ENCODE measurements at regions not wholly inside any gene's neighbourhood (a gene's known extent, or its start where the extent isn't known, plus 50 kb on each side); places are given as distances from the start of the nearest gene placed in this dataset.

- Histone ChIP-seq H3K27ac (ENCODE audit: low read depth in 2 of 2, low read length in 2 of 2) (no peak overlapping the region), H3K4me1 (ENCODE audit: control insufficient read depth in 2 of 2, insufficient read depth in 2 of 2, low read length in 2 of 2) (no peaks in the 10 kb centered on the region), H3K36me3 (ENCODE audit: control insufficient read depth in 2 of 2, insufficient read depth in 2 of 2, low read length in 2 of 2) (no peaks in the 10 kb centered on the region), H3K9me3 (ENCODE audit: control insufficient read depth in 2 of 2, low read length in 2 of 2) (no peaks in the 10 kb centered on the region), H3K9ac (ENCODE audit: low read depth in 1 of 2, low read length in 2 of 2) (no peak overlapping the region), H3K27me3 (ENCODE audit: control insufficient read depth in 2 of 2, insufficient read depth in 2 of 2, low read length in 2 of 2) (no peaks in the 10 kb centered on the region), H3K4me3 (ENCODE audit: low read length in 2 of 2) (no peak overlapping the region)
These were observed 351.1 kb downstream of the SOX11 start for GRCh38 chr2:6043238-6043637.

- no peaks in the 10 kb centered on the region for H3K27me3 ChIP-seq (ENCODE audit: control insufficient read depth in 2 of 2, insufficient read depth in 2 of 2, low read length in 2 of 2)
- H3K9ac ChIP-seq (ENCODE audit: low read depth in 1 of 2, low read length in 2 of 2), result no peak overlapping the region
- H3K36me3 ChIP-seq (ENCODE audit: control insufficient read depth in 2 of 2, insufficient read depth in 2 of 2, low read length in 2 of 2), result no peaks in the 10 kb centered on the region
- H3K9me3 ChIP-seq (ENCODE audit: control insufficient read depth in 2 of 2, low read length in 2 of 2), result no peaks in the 10 kb centered on the region
- no peak overlapping the region for H3K4me3 ChIP-seq (ENCODE audit: low read length in 2 of 2)
- no peaks in the 10 kb centered on the region for H3K4me1 ChIP-seq (ENCODE audit: control insufficient read depth in 2 of 2, insufficient read depth in 2 of 2, low read length in 2 of 2)
- no peak overlapping the region for H3K27ac ChIP-seq (ENCODE audit: low read depth in 2 of 2, low read length in 2 of 2)
These were observed 360.5 kb downstream of the SOX11 start for GRCh38 chr2:6052649-6053048.

GRCh38 chr2:6053743-6054142 is 361.6 kb downstream of the SOX11 start:
- no peaks in the 10 kb centered on the region for H3K36me3 ChIP-seq (ENCODE audit: control insufficient read depth in 2 of 2, insufficient read depth in 2 of 2, low read length in 2 of 2)
- no peak overlapping the region for H3K27ac ChIP-seq (ENCODE audit: low read depth in 2 of 2, low read length in 2 of 2)
- H3K4me1 ChIP-seq (ENCODE audit: control insufficient read depth in 2 of 2, insufficient read depth in 2 of 2, low read length in 2 of 2), result no peaks in the 10 kb centered on the region
- H3K4me3 ChIP-seq (ENCODE audit: low read length in 2 of 2), result no peak overlapping the region
- no peak overlapping the region for H3K9ac ChIP-seq (ENCODE audit: low read depth in 1 of 2, low read length in 2 of 2)
- H3K9me3 ChIP-seq (ENCODE audit: control insufficient read depth in 2 of 2, low read length in 2 of 2), result no peaks in the 10 kb centered on the region
- H3K27me3 ChIP-seq (ENCODE audit: control insufficient read depth in 2 of 2, insufficient read depth in 2 of 2, low read length in 2 of 2), result no peaks in the 10 kb centered on the region

- Histone ChIP-seq H3K9me3 (ENCODE audit: control insufficient read depth in 2 of 2, low read length in 2 of 2) (no peaks in the 10 kb centered on the region), H3K4me3 (ENCODE audit: low read length in 2 of 2) (no peak overlapping the region), H3K4me1 (ENCODE audit: control insufficient read depth in 2 of 2, insufficient read depth in 2 of 2, low read length in 2 of 2) (no peaks in the 10 kb centered on the region), H3K9ac (ENCODE audit: low read depth in 1 of 2, low read length in 2 of 2) (no peak overlapping the region), H3K27ac (ENCODE audit: low read depth in 2 of 2, low read length in 2 of 2) (no peak overlapping the region), H3K36me3 (ENCODE audit: control insufficient read depth in 2 of 2, insufficient read depth in 2 of 2, low read length in 2 of 2) (no peaks in the 10 kb centered on the region), H3K27me3 (ENCODE audit: control insufficient read depth in 2 of 2, insufficient read depth in 2 of 2, low read length in 2 of 2) (no peaks in the 10 kb centered on the region)
These were observed 362.0 kb downstream of the SOX11 start for GRCh38 chr2:6054161-6054671.

- H3K27me3 ChIP-seq (ENCODE audit: control insufficient read depth in 2 of 2, insufficient read depth in 2 of 2, low read length in 2 of 2), result peaks cover 0 to 1% of the 10 kb centered on the region in 2 donors
- H3K4me3 ChIP-seq (ENCODE audit: low read length in 2 of 2), result no peak overlapping the region
- no peak overlapping the region for H3K27ac ChIP-seq (ENCODE audit: low read depth in 2 of 2, low read length in 2 of 2)
- H3K9me3 ChIP-seq (ENCODE audit: control insufficient read depth in 2 of 2, low read length in 2 of 2), result no peaks in the 10 kb centered on the region
- H3K4me1 ChIP-seq (ENCODE audit: control insufficient read depth in 2 of 2, insufficient read depth in 2 of 2, low read length in 2 of 2), result no peaks in the 10 kb centered on the region
- H3K36me3 ChIP-seq (ENCODE audit: control insufficient read depth in 2 of 2, insufficient read depth in 2 of 2, low read length in 2 of 2), result no peaks in the 10 kb centered on the region
- no peak overlapping the region for H3K9ac ChIP-seq (ENCODE audit: low read depth in 1 of 2, low read length in 2 of 2)
These were observed 368.9 kb downstream of the SOX11 start for GRCh38 chr2:6060992-6061663.

GRCh38 chr2:6064757-6065156 is 372.6 kb downstream of the SOX11 start:
- peaks cover 0 to 1% of the 10 kb centered on the region in 2 donors for H3K27me3 ChIP-seq (ENCODE audit: control insufficient read depth in 2 of 2, insufficient read depth in 2 of 2, low read length in 2 of 2)
- no peaks in the 10 kb centered on the region for H3K36me3 ChIP-seq (ENCODE audit: control insufficient read depth in 2 of 2, insufficient read depth in 2 of 2, low read length in 2 of 2)
- no peaks in the 10 kb centered on the region for H3K4me1 ChIP-seq (ENCODE audit: control insufficient read depth in 2 of 2, insufficient read depth in 2 of 2, low read length in 2 of 2)
- H3K9ac ChIP-seq (ENCODE audit: low read depth in 1 of 2, low read length in 2 of 2), result no peak overlapping the region
- no peak overlapping the region for H3K27ac ChIP-seq (ENCODE audit: low read depth in 2 of 2, low read length in 2 of 2)
- no peaks in the 10 kb centered on the region for H3K9me3 ChIP-seq (ENCODE audit: control insufficient read depth in 2 of 2, low read length in 2 of 2)
- H3K4me3 ChIP-seq (ENCODE audit: low read length in 2 of 2), result no peak overlapping the region

- H3K27ac ChIP-seq (ENCODE audit: low read depth in 2 of 2, low read length in 2 of 2), result no peak overlapping the region
- peaks cover 0 to 1% of the 10 kb centered on the region in 2 donors for H3K27me3 ChIP-seq (ENCODE audit: control insufficient read depth in 2 of 2, insufficient read depth in 2 of 2, low read length in 2 of 2)
- H3K4me3 ChIP-seq (ENCODE audit: low read length in 2 of 2), result no peak overlapping the region
- H3K4me1 ChIP-seq (ENCODE audit: control insufficient read depth in 2 of 2, insufficient read depth in 2 of 2, low read length in 2 of 2), result no peaks in the 10 kb centered on the region
- no peak overlapping the region for H3K9ac ChIP-seq (ENCODE audit: low read depth in 1 of 2, low read length in 2 of 2)
- H3K9me3 ChIP-seq (ENCODE audit: control insufficient read depth in 2 of 2, low read length in 2 of 2), result no peaks in the 10 kb centered on the region
- no peaks in the 10 kb centered on the region for H3K36me3 ChIP-seq (ENCODE audit: control insufficient read depth in 2 of 2, insufficient read depth in 2 of 2, low read length in 2 of 2)
These were observed 373.5 kb downstream of the SOX11 start for GRCh38 chr2:6065703-6066102.

GRCh38 chr2:6067089-6067488 is 374.9 kb downstream of the SOX11 start:
- Histone ChIP-seq H3K27me3 (ENCODE audit: control insufficient read depth in 2 of 2, insufficient read depth in 2 of 2, low read length in 2 of 2) (peaks cover 0 to under 1% of the 10 kb centered on the region in 2 donors), H3K36me3 (ENCODE audit: control insufficient read depth in 2 of 2, insufficient read depth in 2 of 2, low read length in 2 of 2) (no peaks in the 10 kb centered on the region), H3K27ac (ENCODE audit: low read depth in 2 of 2, low read length in 2 of 2) (no peak overlapping the region), H3K9ac (ENCODE audit: low read depth in 1 of 2, low read length in 2 of 2) (no peak overlapping the region), H3K4me1 (ENCODE audit: control insufficient read depth in 2 of 2, insufficient read depth in 2 of 2, low read length in 2 of 2) (no peaks in the 10 kb centered on the region), H3K9me3 (ENCODE audit: control insufficient read depth in 2 of 2, low read length in 2 of 2) (no peaks in the 10 kb centered on the region), H3K4me3 (ENCODE audit: low read length in 2 of 2) (no peak overlapping the region)

- Histone ChIP-seq H3K9ac (ENCODE audit: low read depth in 1 of 2, low read length in 2 of 2) (no peak overlapping the region), H3K4me1 (ENCODE audit: control insufficient read depth in 2 of 2, insufficient read depth in 2 of 2, low read length in 2 of 2) (no peaks in the 10 kb centered on the region), H3K27ac (ENCODE audit: low read depth in 2 of 2, low read length in 2 of 2) (no peak overlapping the region), H3K4me3 (ENCODE audit: low read length in 2 of 2) (no peak overlapping the region), H3K9me3 (ENCODE audit: control insufficient read depth in 2 of 2, low read length in 2 of 2) (no peaks in the 10 kb centered on the region), H3K27me3 (ENCODE audit: control insufficient read depth in 2 of 2, insufficient read depth in 2 of 2, low read length in 2 of 2) (no peaks in the 10 kb centered on the region), H3K36me3 (ENCODE audit: control insufficient read depth in 2 of 2, insufficient read depth in 2 of 2, low read length in 2 of 2) (no peaks in the 10 kb centered on the region)
These were observed 375.6 kb downstream of the SOX11 start for GRCh38 chr2:6067806-6068205.

- no peaks in the 10 kb centered on the region for H3K4me1 ChIP-seq (ENCODE audit: control insufficient read depth in 2 of 2, insufficient read depth in 2 of 2, low read length in 2 of 2)
- H3K4me3 ChIP-seq (ENCODE audit: low read length in 2 of 2), result no peak overlapping the region
- H3K36me3 ChIP-seq (ENCODE audit: control insufficient read depth in 2 of 2, insufficient read depth in 2 of 2, low read length in 2 of 2), result no peaks in the 10 kb centered on the region
- H3K27me3 ChIP-seq (ENCODE audit: control insufficient read depth in 2 of 2, insufficient read depth in 2 of 2, low read length in 2 of 2), result no peaks in the 10 kb centered on the region
- H3K9ac ChIP-seq (ENCODE audit: low read depth in 1 of 2, low read length in 2 of 2), result no peak overlapping the region
- H3K27ac ChIP-seq (ENCODE audit: low read depth in 2 of 2, low read length in 2 of 2), result no peak overlapping the region
- no peaks in the 10 kb centered on the region for H3K9me3 ChIP-seq (ENCODE audit: control insufficient read depth in 2 of 2, low read length in 2 of 2)
These were observed 376.2 kb downstream of the SOX11 start for GRCh38 chr2:6068429-6068828.
